Activated naive CD4-positive, alpha-beta T cell treated with anti-CD3 and anti-CD28 coated beads, Interleukin-2, amount 10 ng/mL, durations not matched to agents 7 days and 5 days (primary cell): ENCODE measurements at regions not wholly inside any gene's neighbourhood (a gene's known extent, or its start where the extent isn't known, plus 50 kb on each side); places are given as distances from the start of the nearest gene placed in this dataset.
"Not testable (repeated sequence)": the region's sequence is repeated elsewhere in the genome, so short reads cannot be mapped to it uniquely, and the experiment has no call there.

Source experiments
- CTCF ChIA-PET: fragments of 350-600 bp; sonication (Branson Sonifier 250); formaldehyde crosslinking; loops from one replicate; lab custom pipeline; 2021; ENCODE audit warnings: antibody characterized with exemption; lab: Charles Lee
- DNase-seq: peaks from one replicate; pipeline ENCODE4 v3.0.0-alpha.2; 2020
- H3K27ac Mint-ChIP-seq: one replicate; pipeline ENCODE4 v1.8.0; 2021; ENCODE audit warnings: mild to moderate bottlenecking, moderate library complexity, mixed read lengths
- H3K27me3 Mint-ChIP-seq: one replicate; pipeline ENCODE4 v1.8.0; 2021; ENCODE audit warnings: mild to moderate bottlenecking, mixed read lengths
- H3K36me3 Mint-ChIP-seq: one replicate; pipeline ENCODE4 v1.8.0; 2021; ENCODE audit warnings: mixed read lengths
- H3K4me1 Mint-ChIP-seq: one replicate; pipeline ENCODE4 v1.8.0; 2021; ENCODE audit warnings: mixed read lengths
- H3K4me3 Mint-ChIP-seq: one replicate; pipeline ENCODE4 v1.8.0; 2021; ENCODE audit warnings: mild to moderate bottlenecking, moderate library complexity, mixed read lengths
- H3K9me3 Mint-ChIP-seq: one replicate; pipeline ENCODE4 v1.8.0; 2021; ENCODE audit warnings: mixed read lengths

DNA sequence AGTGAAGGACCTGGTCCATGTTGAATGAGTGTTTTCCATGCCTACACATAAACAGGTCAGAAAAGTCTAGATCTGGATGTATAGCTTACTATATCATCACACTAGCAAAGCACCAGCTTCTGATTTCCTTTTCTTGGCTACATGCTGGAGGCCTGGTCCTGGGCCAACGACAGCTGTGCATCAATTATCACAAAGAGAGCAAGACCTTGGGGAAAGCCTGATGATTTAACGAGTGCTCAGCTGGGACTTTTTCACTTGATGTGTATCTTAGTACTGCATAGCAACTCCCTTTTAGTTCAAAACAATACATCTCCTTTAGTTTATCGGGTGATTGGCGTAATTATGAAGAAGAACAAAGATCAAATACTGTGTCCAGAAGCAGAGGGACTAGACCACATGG is 358.2 kb downstream of the KIF2B start:
- CTCF ChIA-PET, result no interaction called here
- no peaks in the 10 kb centered on the region for H3K27me3 Mint-ChIP-seq
- no peaks in the 10 kb centered on the region for H3K36me3 Mint-ChIP-seq
- no peaks in the 10 kb centered on the region for H3K4me1 Mint-ChIP-seq
- H3K27ac Mint-ChIP-seq, result no peak overlapping the region
- no peak overlapping the region for H3K4me3 Mint-ChIP-seq
- no peak for DNase-seq
- H3K9me3 Mint-ChIP-seq, result peaks cover 8% of the 10 kb centered on the region

DNA sequence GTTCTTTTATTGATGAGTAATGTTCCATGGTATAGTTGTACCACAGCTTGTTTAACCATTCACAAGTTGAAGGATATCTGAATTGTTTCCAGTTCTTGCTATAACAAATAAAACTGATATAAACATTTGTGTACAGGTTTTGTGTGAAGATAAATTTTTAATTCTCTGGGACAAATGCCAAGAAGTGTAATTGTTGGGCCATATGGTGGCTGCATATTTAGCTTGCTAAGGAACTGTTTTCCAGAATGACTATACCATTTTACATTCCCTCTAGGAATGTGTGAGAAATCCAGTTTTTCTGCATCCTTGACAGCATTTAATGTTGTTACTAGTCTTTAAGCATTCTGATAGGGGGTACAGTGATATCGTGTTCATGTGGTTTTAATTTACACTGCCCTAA is 368.5 kb downstream of the KIF2B start:
- Mint-ChIP-seq H3K27ac (no peak overlapping the region), H3K4me3 (no peak overlapping the region), H3K9me3 (peaks cover 15% of the 10 kb centered on the region), H3K27me3 (no peaks in the 10 kb centered on the region), H3K4me1 (no peaks in the 10 kb centered on the region), H3K36me3 (no peaks in the 10 kb centered on the region)
- DNase-seq, result no peak
- CTCF ChIA-PET, result no interaction called here

DNA sequence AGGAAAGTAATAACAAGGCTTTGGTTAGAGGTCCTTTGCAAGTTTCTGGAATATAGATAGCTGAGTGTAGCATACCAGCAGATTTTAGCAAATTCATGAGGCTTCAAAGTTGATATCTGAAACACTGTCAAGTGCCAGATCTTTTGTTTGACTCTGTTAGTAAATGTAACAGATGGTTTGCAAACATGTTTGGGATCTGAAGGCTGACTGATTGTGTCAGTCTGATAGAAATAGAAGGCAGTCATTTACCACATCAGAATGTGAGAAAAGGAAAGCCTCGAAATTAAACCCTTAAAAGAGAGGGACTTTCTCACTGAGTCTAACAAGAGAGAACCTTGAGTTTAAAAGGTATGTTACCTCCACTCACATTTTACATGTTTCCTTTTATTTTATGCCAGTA is 371.5 kb downstream of the KIF2B start:
- Mint-ChIP-seq H3K27ac (no peak overlapping the region), H3K36me3 (no peaks in the 10 kb centered on the region), H3K4me1 (no peaks in the 10 kb centered on the region), H3K9me3 (peaks cover 6% of the 10 kb centered on the region), H3K27me3 (no peaks in the 10 kb centered on the region), H3K4me3 (no peak overlapping the region)
- no peak for DNase-seq
- CTCF ChIA-PET, result no interaction called here

DNA sequence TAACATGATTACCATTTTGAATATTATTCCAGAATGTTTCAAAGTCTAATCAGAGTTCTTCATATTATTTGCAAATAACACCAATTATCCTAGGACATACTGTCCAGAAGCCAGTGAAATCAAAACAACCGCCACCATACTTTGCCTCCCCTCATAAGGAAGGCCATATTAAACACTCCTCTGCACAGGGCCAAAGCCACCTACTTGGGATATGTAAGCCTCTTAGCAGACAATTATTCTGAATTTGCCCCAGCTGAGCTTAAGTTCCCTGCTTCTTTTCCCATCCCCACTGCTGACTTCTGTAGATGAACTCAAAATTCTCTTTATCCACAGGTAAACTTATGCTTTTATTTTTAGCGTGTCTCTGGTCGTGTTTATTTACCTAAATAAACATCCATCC is 374.0 kb downstream of the KIF2B start:
- Mint-ChIP-seq H3K27me3 (no peaks in the 10 kb centered on the region), H3K9me3 (peaks cover 6% of the 10 kb centered on the region), H3K36me3 (no peaks in the 10 kb centered on the region), H3K4me3 (no peak overlapping the region), H3K27ac (no peak overlapping the region), H3K4me1 (no peaks in the 10 kb centered on the region)
- CTCF ChIA-PET, result no interaction called here
- DNase-seq, result no peak

DNA sequence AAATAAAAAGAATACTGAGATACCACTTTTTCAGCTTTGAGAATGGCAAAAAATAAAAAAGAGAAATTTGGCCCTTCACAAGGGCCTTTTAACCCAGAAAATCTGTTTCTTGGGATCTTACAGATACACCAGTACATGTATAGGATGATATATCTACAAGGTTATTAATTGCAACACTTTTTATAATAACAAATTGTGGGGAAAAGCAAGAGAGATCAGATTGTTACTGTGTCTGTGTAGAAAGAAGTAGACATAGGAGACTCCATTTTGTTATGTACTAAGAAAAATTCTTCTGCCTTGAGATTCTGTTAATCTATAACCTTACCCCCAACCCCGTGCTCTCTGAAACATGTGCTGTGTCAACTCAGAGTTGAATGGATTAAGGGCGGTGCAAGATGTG is 378.7 kb downstream of the KIF2B start:
- CTCF ChIA-PET, H3K27me3 Mint-ChIP-seq, H3K4me3 Mint-ChIP-seq, H3K4me1 Mint-ChIP-seq, H3K36me3 Mint-ChIP-seq, DNase-seq, H3K27ac Mint-ChIP-seq, H3K9me3 Mint-ChIP-seq: not testable (repeated sequence)

DNA sequence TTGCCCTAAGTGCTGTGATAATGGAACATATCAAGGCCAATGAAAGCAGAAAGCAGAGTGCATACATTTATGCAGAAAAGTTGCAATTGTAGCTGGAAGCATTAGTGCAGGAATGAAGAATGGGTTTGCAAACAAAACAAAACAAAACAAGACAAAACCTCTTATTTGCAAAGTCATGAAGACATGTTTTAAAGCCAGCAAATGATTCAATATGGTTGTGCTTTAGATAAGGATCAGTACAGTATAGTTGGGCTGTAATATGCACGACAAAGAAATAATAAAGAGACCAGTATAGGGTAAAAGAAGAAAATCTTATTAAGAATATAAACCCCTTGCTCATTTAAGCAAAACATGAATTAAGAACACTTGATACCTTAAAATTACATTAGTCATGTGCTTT is 398.1 kb downstream of the KIF2B start:
- Mint-ChIP-seq H3K27me3 (no peaks in the 10 kb centered on the region), H3K36me3 (no peaks in the 10 kb centered on the region), H3K4me1 (no peaks in the 10 kb centered on the region), H3K9me3 (peaks cover 6% of the 10 kb centered on the region), H3K4me3 (no peak overlapping the region), H3K27ac (no peak overlapping the region)
- CTCF ChIA-PET, result no interaction called here
- DNase-seq, result no peak

DNA sequence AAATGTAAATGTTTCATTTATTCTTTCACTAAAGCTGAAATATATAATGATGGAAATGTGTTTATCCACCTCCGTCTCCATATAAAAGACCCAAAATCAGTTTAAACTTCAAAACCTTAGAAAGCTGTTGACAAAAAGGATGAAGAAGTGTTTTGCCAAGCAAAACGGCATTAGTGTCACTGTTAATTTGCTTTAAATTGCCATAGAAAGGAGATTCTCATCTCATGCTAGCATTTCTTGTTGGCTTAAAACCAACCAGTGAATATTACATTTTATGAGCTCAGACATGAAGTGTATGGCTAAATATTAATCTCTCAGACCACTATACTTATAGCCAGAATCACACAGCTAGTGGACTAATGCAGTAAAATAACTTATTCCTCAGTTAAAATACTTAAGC is 398.8 kb downstream of the KIF2B start:
- Mint-ChIP-seq H3K4me3 (no peak overlapping the region), H3K27me3 (no peaks in the 10 kb centered on the region)
- CTCF ChIA-PET, result no interaction called here

DNA sequence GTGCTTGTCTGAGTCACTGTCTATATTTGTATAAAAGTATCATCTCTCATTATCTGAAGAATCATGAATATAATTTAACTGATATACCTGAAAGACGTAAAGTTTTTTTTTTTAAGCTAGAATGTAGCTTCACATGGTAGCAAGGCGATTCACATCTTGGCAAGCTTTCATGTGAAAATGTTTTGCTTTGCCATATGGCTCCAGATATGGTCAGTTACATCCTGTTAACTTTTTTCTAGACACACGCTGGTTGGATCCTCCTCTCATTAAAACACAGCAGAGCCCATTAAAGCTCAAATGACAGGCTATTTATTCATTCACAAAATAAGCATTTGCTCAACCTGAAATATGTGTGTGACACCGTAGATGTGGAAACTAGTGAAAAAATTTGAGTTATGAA is 412.8 kb downstream of the KIF2B start:
- H3K27ac Mint-ChIP-seq, result no peak overlapping the region
- H3K9me3 Mint-ChIP-seq, result peaks cover 1% of the 10 kb centered on the region
- no peaks in the 10 kb centered on the region for H3K27me3 Mint-ChIP-seq
- CTCF ChIA-PET, result no interaction called here
- H3K36me3 Mint-ChIP-seq, result no peaks in the 10 kb centered on the region
- no peaks in the 10 kb centered on the region for H3K4me1 Mint-ChIP-seq
- no peak overlapping the region for H3K4me3 Mint-ChIP-seq
- DNase-seq, result no peak

More for the DNA sequence above, 398.8 kb downstream of the KIF2B start:
- H3K36me3 Mint-ChIP-seq, result no peaks in the 10 kb centered on the region
- H3K4me1 Mint-ChIP-seq, result no peaks in the 10 kb centered on the region
- no peak for DNase-seq
- H3K9me3 Mint-ChIP-seq, result peaks cover 6% of the 10 kb centered on the region
- no peak overlapping the region for H3K27ac Mint-ChIP-seq

DNA sequence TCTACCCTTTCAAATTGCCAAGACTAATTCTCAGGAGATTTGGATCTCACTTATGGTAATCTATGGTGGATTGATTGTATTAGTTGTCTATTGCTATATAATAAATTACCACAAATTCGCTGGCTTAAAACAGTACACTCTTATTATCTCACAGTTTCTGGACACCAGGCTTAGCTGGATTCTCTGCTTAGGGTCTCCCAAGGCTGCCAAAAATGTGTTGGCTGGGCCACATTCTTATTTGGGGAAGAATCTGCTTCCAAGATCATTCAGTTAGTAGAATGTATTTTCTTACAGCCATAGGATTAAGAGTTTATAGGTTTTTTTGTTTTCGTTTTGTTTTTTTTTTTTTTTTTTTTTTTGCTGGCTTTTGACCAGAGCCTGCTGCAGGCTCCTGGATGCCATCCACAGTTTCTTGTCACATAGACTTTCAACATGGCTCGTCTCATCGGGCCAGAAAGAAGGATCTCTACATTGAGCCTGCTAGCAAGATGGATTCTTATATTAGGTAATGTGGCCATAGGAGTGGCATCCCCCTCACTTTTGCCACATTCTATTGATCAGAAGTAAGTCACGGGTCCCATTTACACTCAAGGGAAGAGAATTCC is 415.3 kb downstream of the KIF2B start:
- no peak overlapping the region for H3K4me3 Mint-ChIP-seq

DNA sequence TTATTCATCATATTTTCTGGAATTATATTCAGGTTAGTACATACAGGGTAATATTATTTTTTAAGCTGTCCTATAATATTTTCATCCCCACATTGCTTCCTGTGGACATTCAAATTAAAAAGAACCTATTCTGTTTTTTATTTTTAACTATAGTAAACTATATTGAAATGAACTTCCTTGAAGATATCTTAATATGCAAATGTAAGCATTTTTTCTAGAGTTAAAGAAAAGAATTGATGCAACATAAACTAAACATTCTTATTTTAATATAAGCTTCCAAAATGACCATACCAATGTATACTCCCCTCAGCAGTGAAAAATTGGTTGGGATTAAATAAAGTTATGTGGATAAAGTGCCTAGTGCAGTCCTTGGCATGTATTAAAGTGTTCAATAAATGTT is 416.6 kb downstream of the KIF2B start:
- CTCF ChIA-PET, result no interaction called here

More for the DNA sequence above, 415.3 kb downstream of the KIF2B start:
- Mint-ChIP-seq H3K4me1 (no peaks in the 10 kb centered on the region), H3K9me3 (peaks cover 4% of the 10 kb centered on the region), H3K27ac (no peak overlapping the region), H3K27me3 (no peaks in the 10 kb centered on the region), H3K36me3 (no peaks in the 10 kb centered on the region)
- DNase-seq, result no peak
- CTCF ChIA-PET, result no interaction called here

DNA sequence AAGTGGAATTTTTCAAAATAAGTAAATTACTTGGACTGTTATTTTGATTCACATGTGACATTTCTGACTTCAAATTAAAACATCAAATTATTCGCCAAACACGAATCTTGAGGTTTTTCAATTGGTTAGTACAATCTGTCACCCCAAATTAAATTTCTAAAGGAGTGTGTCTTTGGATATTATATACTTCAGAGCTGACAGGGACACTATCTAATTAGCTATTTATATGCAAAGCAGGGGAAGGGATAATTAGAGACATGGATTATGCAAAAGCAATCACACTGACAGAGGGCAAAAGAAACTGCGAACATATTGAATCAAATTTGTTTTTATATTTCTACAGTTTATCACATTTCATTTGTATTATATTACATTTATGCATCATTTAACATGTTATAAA is 433.0 kb downstream of the KIF2B start:
- Mint-ChIP-seq H3K4me3 (no peak overlapping the region), H3K36me3 (no peaks in the 10 kb centered on the region), H3K27me3 (no peaks in the 10 kb centered on the region), H3K9me3 (no peaks in the 10 kb centered on the region), H3K4me1 (no peaks in the 10 kb centered on the region), H3K27ac (no peak overlapping the region)
- DNase-seq, result no peak
- CTCF ChIA-PET, result no interaction called here

More for the DNA sequence above, 416.6 kb downstream of the KIF2B start:
- H3K9me3 Mint-ChIP-seq, result peaks cover 4% of the 10 kb centered on the region
- no peak overlapping the region for H3K4me3 Mint-ChIP-seq
- H3K27me3 Mint-ChIP-seq, result no peaks in the 10 kb centered on the region
- no peak for DNase-seq
- H3K36me3 Mint-ChIP-seq, result no peaks in the 10 kb centered on the region
- H3K4me1 Mint-ChIP-seq, result no peaks in the 10 kb centered on the region
- H3K27ac Mint-ChIP-seq, result no peak overlapping the region

DNA sequence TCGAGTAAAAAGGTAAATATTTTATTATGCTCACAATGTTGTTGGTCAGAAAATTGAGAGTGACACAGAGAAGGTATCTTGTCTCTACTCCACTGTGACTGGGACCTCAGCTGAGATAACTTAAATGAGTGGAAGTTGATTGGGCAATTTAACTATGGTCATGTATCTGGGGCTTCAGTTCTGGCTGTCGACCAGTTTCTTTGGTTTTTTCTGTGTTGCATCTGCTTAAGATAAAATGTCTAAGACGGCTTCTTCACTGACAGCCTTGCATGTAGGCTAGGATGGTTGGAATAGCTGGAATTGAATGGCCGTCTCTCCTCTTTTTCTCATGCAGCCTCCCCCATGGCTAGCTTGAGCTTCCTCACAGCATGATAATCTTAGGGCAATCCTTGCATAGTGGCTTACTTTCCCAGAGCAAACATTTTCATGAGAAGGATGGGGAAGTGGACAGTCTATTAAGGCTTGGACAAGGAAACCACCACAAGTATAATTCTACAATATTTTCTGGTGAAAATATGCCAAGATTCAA is 433.7 kb downstream of the KIF2B start:
- Mint-ChIP-seq H3K4me1 (no peaks in the 10 kb centered on the region), H3K27me3 (no peaks in the 10 kb centered on the region), H3K27ac (no peak overlapping the region), H3K4me3 (no peak overlapping the region), H3K36me3 (no peaks in the 10 kb centered on the region), H3K9me3 (peaks cover 2% of the 10 kb centered on the region)
- CTCF ChIA-PET, result no interaction called here
- no peak for DNase-seq

DNA sequence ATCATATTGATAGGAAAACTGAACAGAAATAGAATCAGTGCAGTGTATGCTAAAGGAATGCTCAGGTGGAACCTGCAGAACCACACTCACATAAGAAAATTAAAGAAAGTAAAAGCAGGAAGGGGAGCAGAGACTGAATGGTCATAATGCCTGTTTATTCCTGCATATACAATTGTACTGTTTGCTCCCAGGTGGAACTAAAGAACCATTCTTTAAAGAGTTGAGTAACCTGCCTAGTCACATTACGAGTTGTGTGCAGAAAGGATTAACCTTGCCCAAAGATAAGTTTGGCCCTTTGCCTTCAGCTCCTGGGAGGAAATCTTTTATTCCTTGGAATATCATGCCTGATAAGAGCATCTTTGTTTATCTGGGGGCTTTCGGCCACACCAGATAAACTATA is 434.7 kb downstream of the KIF2B start:
- CTCF ChIA-PET, result no interaction called here
- Mint-ChIP-seq H3K27ac (no peak overlapping the region), H3K4me3 (no peak overlapping the region), H3K4me1 (no peaks in the 10 kb centered on the region), H3K9me3 (peaks cover 2% of the 10 kb centered on the region), H3K27me3 (no peaks in the 10 kb centered on the region), H3K36me3 (no peaks in the 10 kb centered on the region)
- no peak for DNase-seq

DNA sequence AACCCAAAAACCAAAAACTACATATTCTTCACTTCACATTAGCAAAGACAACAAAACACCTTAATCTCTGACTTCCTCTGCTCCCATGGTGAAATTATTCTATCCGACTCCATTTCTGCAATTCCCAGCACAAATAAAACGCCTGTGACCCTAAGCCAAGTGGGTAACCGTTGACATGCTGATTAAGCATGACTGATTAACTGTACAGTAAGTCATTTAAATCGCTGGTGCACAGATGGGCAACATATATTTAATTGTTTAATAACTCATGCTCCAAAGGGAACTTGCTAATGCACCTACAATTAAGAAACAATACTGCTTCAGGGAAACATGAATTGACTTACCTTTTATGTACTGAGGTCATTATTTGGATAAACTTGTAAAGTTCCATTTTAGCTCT is 436.7 kb downstream of the KIF2B start:
- no peak overlapping the region for H3K27ac Mint-ChIP-seq
- CTCF ChIA-PET, result no interaction called here
- H3K4me3 Mint-ChIP-seq, result no peak overlapping the region
- peaks cover 10% of the 10 kb centered on the region for H3K9me3 Mint-ChIP-seq
- no peaks in the 10 kb centered on the region for H3K4me1 Mint-ChIP-seq
- no peaks in the 10 kb centered on the region for H3K36me3 Mint-ChIP-seq
- H3K27me3 Mint-ChIP-seq, result no peaks in the 10 kb centered on the region
- DNase-seq, result no peak

DNA sequence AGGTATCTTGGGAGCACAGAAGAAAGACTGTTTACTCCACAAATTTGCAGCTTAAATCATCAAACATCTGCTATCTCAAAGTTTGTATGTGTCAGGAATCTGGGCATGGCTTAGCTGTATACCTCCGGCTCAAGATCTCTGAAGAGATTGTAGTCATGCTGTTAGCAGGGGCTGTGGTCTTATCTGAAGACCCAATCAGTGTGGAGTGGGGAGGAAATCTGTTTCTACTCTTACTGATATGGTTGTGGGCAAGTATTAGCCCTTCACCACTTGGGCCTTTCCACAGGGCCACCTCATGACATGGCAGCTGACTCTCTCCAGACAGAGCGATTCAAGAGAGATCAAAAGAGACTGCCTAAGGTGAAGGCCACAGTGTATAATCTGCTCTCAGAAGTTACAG is 438.7 kb downstream of the KIF2B start:
- no peaks in the 10 kb centered on the region for H3K4me1 Mint-ChIP-seq
- no peak for DNase-seq
- CTCF ChIA-PET, result no interaction called here
- H3K4me3 Mint-ChIP-seq, result no peak overlapping the region
- no peak overlapping the region for H3K27ac Mint-ChIP-seq
- no peaks in the 10 kb centered on the region for H3K36me3 Mint-ChIP-seq
- H3K9me3 Mint-ChIP-seq, result peaks cover 19% of the 10 kb centered on the region
- H3K27me3 Mint-ChIP-seq, result no peaks in the 10 kb centered on the region

DNA sequence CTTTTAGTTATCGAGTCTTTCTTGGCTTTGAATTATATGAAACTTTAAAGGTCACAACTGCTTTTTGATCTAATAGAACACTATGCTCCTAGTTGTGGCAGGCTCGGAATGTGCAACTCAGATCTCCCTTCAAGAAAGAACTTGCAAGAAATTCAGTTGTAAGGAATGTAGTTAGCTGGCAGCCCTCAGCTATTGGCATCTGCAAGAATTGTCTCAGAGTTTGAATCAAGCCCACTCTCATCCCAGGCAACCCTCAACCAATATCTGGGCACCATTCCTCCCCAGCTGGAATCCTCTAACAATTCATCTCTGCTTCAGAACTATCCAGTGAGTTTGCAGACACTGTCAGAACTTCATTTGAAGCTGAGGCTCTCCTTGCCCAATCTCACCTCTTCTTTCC is 447.2 kb downstream of the KIF2B start:
- H3K4me3 Mint-ChIP-seq, result no peak overlapping the region
- CTCF ChIA-PET, result no interaction called here
- H3K4me1 Mint-ChIP-seq, result no peaks in the 10 kb centered on the region
- H3K27ac Mint-ChIP-seq, result no peak overlapping the region
- H3K27me3 Mint-ChIP-seq, result no peaks in the 10 kb centered on the region
- H3K36me3 Mint-ChIP-seq, result no peaks in the 10 kb centered on the region
- no peak for DNase-seq
- H3K9me3 Mint-ChIP-seq, result peaks cover 15% of the 10 kb centered on the region
